Naive thymus-derived CD4-positive, alpha-beta T cell (primary cell): ENCODE measurements at regions not wholly inside any gene's neighbourhood (a gene's known extent, or its start where the extent isn't known, plus 50 kb on each side); places are given as distances from the start of the nearest gene placed in this dataset.
"Not testable (repeated sequence)": the region's sequence is repeated elsewhere in the genome, so short reads cannot be mapped to it uniquely, and the experiment has no call there.

Source experiments
- ATAC-seq: fragments of 150-1000 bp; cut with Tn5 transposase; 2 replicates; pipeline ENCODE4 v1.10.0; 2021; ENCODE audit warnings: mild to moderate bottlenecking, moderate library complexity
- CTCF ChIA-PET: fragments of 350-600 bp; sonication (Branson Sonifier 250); formaldehyde crosslinking; loops from one replicate; lab custom pipeline; 2021; ENCODE audit warnings: antibody characterized with exemption; lab: Charles Lee
- POLR2A ChIA-PET: fragments of 350-600 bp; sonication (Branson Sonifier 250); formaldehyde crosslinking; loops from one replicate; lab custom pipeline; 2021; ENCODE audit warnings: antibody characterized with exemption, inconsistent platforms; lab: Charles Lee
- DNase-seq, 9 donors: peaks; one replicate each; pipeline versions ENCODE4 v3.0.0 to v3.0.0-alpha.2; 2020 to 2022; ENCODE audit warnings: mixed read lengths in 1 of 9
- H3K27ac ChIP-seq: one replicate; pipeline ENCODE4 v1.7.0; 2013; ENCODE audit warnings: mild to moderate bottlenecking, low read depth, low read length, moderate library complexity
- H3K27me3 ChIP-seq, 2 donors: one replicate each; pipeline ENCODE4 v1.7.0; 2013; ENCODE audit warnings: low read length in 2 of 2, mild to moderate bottlenecking in 2 of 2, moderate library complexity in 2 of 2; ENCODE audit not compliant: control insufficient read depth in 2 of 2, insufficient read depth in 2 of 2
- H3K36me3 ChIP-seq, 3 experiments: 1 replicate in 2 of 3; 2 replicates in 1 of 3; pipeline ENCODE4 v1.7.0; 2013; ENCODE audit warnings: low read length in 3 of 3, mild to moderate bottlenecking in 3 of 3, moderate library complexity in 1 of 3; ENCODE audit not compliant: insufficient read depth in 3 of 3, control insufficient read depth in 2 of 3
- H3K4me1 ChIP-seq, 2 donors: one replicate each; pipeline ENCODE4 v1.7.0; 2013; ENCODE audit warnings: low read length in 2 of 2, mild to moderate bottlenecking in 2 of 2, moderate library complexity in 1 of 2; ENCODE audit not compliant: control insufficient read depth in 2 of 2, insufficient read depth in 2 of 2
- H3K4me3 ChIP-seq: 2 replicates; pipeline ENCODE4 v1.7.0; 2013; ENCODE audit warnings: mild to moderate bottlenecking, low read length
- H3K9me3 ChIP-seq, 3 experiments: 1 replicate in 2 of 3; 2 replicates in 1 of 3; pipeline ENCODE4 v1.7.0; 2013; ENCODE audit warnings: low read length in 3 of 3; ENCODE audit not compliant: control insufficient read depth in 2 of 3
- H3K27ac Mint-ChIP-seq, 9 donors: one replicate each; pipeline ENCODE4 v1.8.0; 2020 to 2022; ENCODE audit warnings: mixed read lengths in 9 of 9, mild to moderate bottlenecking in 8 of 9, moderate library complexity in 5 of 9, inconsistent platforms in 2 of 9
- H3K27me3 Mint-ChIP-seq, 5 donors: one replicate each; pipeline ENCODE4 v1.8.0; 2021 to 2022; ENCODE audit warnings: mixed read lengths in 5 of 5, mild to moderate bottlenecking in 1 of 5
- H3K36me3 Mint-ChIP-seq, 5 donors: one replicate each; pipeline ENCODE4 v1.8.0; 2020 to 2022; ENCODE audit warnings: mixed read lengths in 5 of 5, mild to moderate bottlenecking in 3 of 5, inconsistent platforms in 1 of 5
- H3K4me1 Mint-ChIP-seq, 7 donors: one replicate each; pipeline ENCODE4 v1.8.0; 2020 to 2022; ENCODE audit warnings: mixed read lengths in 7 of 7, mild to moderate bottlenecking in 3 of 7, inconsistent platforms in 1 of 7
- H3K4me3 Mint-ChIP-seq, 10 donors: one replicate each; pipeline ENCODE4 v1.8.0; 2020 to 2022; ENCODE audit warnings: mild to moderate bottlenecking in 10 of 10, mixed read lengths in 10 of 10, moderate library complexity in 6 of 10, inconsistent platforms in 2 of 10
- H3K9me3 Mint-ChIP-seq, 11 donors: one replicate each; pipeline ENCODE4 v1.8.0; 2020 to 2022; ENCODE audit warnings: mixed read lengths in 11 of 11, mild to moderate bottlenecking in 4 of 11, inconsistent platforms in 1 of 11, moderate library complexity in 1 of 11
- intact Hi-C, 2 donors: fragments of 100-400 bp; cut with micrococcal nuclease; formaldehyde crosslinking; loops; one replicate each; pipeline ENCODE4 v1.15.1; 2023

DNA sequence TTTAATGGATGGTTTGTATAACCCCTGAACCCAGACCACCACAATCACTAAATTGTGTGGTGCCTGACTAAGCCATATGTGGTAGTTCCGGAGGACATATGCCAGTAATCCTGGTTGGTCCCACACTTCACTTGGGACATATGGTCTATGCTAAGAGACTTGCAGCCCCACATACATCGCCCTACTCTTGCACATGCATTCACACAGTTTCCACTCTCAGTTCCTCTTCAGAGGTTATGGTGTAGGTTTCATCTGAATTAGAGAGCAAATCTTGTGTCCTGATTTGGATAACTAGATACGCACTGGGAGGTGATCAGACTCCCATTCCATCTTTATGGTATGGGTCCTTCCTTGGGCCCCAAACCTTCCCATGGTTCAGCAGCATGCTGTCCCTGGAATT is 169.8 kb downstream of the RBMY1J start:
- CTCF ChIA-PET, H3K4me1 Mint-ChIP-seq, DNase-seq, intact Hi-C loops, H3K27me3 ChIP-seq, H3K27me3 Mint-ChIP-seq, ATAC-seq, H3K4me3 ChIP-seq, H3K36me3 Mint-ChIP-seq, H3K27ac ChIP-seq, H3K4me3 Mint-ChIP-seq, H3K9me3 ChIP-seq, H3K4me1 ChIP-seq, H3K27ac Mint-ChIP-seq, POLR2A ChIA-PET, H3K9me3 Mint-ChIP-seq, H3K36me3 ChIP-seq: not testable (repeated sequence)

DNA sequence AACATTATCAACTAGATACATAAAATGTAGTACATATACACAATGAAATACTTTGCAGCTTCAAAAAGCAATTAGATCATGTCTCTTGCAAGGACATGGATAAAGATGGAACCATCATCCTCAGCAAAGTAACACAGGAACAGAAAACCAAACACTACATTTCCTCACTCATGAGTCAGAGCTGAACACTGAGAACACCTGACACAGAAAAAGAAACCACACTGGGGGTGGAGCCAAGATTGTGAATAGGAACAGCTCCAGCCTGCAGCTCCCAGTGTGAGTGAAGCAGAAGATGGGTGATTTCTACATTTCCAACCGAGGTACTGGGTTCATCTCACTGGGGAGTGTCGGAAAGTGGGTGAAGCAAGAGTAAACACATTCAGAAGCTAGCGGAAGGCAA is 195.6 kb downstream of the RBMY1J start:
- POLR2A ChIA-PET, intact Hi-C loops, H3K36me3 ChIP-seq, H3K27me3 ChIP-seq, H3K4me3 Mint-ChIP-seq, CTCF ChIA-PET, H3K4me1 ChIP-seq, H3K27me3 Mint-ChIP-seq, DNase-seq, H3K4me3 ChIP-seq, H3K36me3 Mint-ChIP-seq, H3K4me1 Mint-ChIP-seq, H3K9me3 ChIP-seq, ATAC-seq, H3K9me3 Mint-ChIP-seq, H3K27ac ChIP-seq, H3K27ac Mint-ChIP-seq: not testable (repeated sequence)

DNA sequence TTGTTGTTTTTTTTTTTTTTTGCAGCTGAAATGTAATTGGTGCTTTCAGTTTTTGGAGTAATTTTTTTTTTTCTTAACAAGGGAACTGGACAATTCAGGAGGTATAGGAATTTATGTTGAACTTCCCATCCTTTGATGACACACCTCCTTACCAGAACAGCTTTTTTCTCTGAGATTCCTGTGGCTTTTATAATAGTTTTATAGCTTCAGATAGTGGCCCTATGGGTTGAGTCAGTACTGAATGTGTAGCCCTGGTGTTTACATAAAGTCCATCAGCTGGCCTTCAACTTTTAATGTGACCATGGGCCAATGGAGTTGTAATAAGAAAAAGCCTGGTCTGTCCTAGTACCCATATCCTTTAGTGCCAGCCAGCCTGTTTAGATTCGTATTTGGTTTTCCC is 201.8 kb downstream of the RBMY1J start:
- H3K4me3 ChIP-seq, ATAC-seq, H3K4me1 ChIP-seq, H3K9me3 Mint-ChIP-seq, H3K36me3 ChIP-seq, DNase-seq, H3K27ac Mint-ChIP-seq, POLR2A ChIA-PET, H3K4me1 Mint-ChIP-seq, H3K27me3 Mint-ChIP-seq, H3K27me3 ChIP-seq, H3K27ac ChIP-seq, H3K36me3 Mint-ChIP-seq, CTCF ChIA-PET, intact Hi-C loops, H3K9me3 ChIP-seq, H3K4me3 Mint-ChIP-seq: not testable (repeated sequence)

DNA sequence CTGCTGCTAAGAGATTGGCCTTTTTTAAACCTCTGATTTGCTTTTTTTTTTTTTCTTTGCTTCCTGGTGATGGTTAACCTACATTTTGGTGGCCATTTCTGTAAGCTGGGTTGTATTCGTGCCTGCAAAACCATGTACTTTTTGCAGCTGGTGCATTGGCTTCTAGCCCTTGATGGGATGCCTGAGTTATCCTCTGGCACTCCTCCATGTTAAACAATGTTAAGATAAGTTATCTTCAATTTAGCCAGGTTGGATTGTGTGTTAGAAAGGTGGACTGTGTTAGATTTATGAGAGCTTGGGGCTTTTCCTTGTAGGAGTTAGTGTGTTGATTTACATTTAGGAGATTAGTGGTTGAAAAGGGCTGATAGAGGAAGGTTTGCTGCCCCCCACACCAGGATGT is 202.4 kb downstream of the RBMY1J start:
- H3K36me3 Mint-ChIP-seq, H3K9me3 Mint-ChIP-seq, H3K27me3 Mint-ChIP-seq, POLR2A ChIA-PET, DNase-seq, H3K36me3 ChIP-seq, H3K4me1 Mint-ChIP-seq, ATAC-seq, CTCF ChIA-PET, H3K4me3 ChIP-seq, intact Hi-C loops, H3K9me3 ChIP-seq, H3K27ac Mint-ChIP-seq, H3K4me1 ChIP-seq, H3K4me3 Mint-ChIP-seq, H3K27me3 ChIP-seq, H3K27ac ChIP-seq: not testable (repeated sequence)

DNA sequence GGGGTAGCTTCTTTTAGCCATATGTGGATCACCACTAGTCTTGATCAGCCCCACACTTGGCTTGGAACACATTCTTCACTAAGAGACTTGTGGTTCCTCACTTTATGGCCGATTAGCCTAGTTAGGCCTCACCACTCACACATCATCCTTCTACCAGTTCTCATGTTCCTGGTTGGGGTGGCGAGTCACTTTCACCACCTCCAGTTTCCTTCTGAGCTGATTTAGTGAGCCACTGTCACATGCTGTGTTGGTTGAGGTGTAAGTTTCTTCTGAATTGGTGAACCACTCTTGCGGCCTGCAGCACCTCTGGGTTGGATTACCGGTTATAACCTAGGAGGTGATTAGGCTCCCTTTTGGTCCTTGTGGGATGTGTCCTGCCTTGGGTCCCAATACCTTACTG is 203.7 kb downstream of the RBMY1J start:
- H3K27ac ChIP-seq, CTCF ChIA-PET, intact Hi-C loops, H3K9me3 ChIP-seq, H3K9me3 Mint-ChIP-seq, H3K4me3 ChIP-seq, H3K27ac Mint-ChIP-seq, H3K36me3 ChIP-seq, ATAC-seq, DNase-seq, H3K4me3 Mint-ChIP-seq, H3K4me1 ChIP-seq, H3K36me3 Mint-ChIP-seq, H3K4me1 Mint-ChIP-seq, H3K27me3 Mint-ChIP-seq, H3K27me3 ChIP-seq, POLR2A ChIA-PET: not testable (repeated sequence)

DNA sequence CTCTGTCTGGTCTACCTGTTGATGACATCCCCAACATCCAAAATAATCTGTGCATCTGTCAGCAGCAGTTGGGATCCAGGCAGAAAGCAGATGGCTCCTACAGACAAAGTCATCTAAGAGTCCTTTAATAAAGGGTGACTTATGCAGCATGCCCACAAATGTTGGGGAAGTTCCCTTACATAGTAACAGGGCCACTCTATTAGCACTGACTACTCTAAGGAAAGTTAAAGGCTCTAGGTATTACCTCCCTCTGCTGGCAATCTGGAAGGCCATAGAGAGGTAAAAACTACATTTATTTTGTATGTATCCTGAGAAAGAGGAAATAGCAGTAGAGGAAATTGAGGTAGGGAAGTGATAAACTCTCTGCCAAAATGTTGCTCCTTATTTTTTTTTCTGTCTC is 209.6 kb downstream of the RBMY1J start:
- H3K27ac Mint-ChIP-seq, H3K36me3 Mint-ChIP-seq, H3K4me1 Mint-ChIP-seq, H3K27ac ChIP-seq, H3K9me3 Mint-ChIP-seq, CTCF ChIA-PET, H3K4me3 ChIP-seq, DNase-seq, H3K9me3 ChIP-seq, H3K27me3 Mint-ChIP-seq, H3K4me3 Mint-ChIP-seq, POLR2A ChIA-PET, H3K4me1 ChIP-seq, H3K36me3 ChIP-seq, intact Hi-C loops, H3K27me3 ChIP-seq, ATAC-seq: not testable (repeated sequence)
